ENCODE measurements at regions not wholly inside any gene's neighbourhood (a gene's known extent, or its start where the extent isn't known, plus 50 kb on each side); places are given as distances from the start of the nearest gene placed in this dataset.

- no peaks in the 10 kb centered on the region for H3K36me3 Mint-ChIP-seq
- no peak for DNase-seq
- no peak overlapping the region for H3K27ac Mint-ChIP-seq
- H3K4me3 Mint-ChIP-seq, result no peak overlapping the region
- H3K4me1 Mint-ChIP-seq, result no peaks in the 10 kb centered on the region
- H3K9me3 Mint-ChIP-seq, result peaks cover 8% of the 10 kb centered on the region
- peaks cover 12% of the 10 kb centered on the region for H3K27me3 Mint-ChIP-seq
Measured at GRCh38 chr20:61015602-61016001, 236.5 kb upstream of the CDH4 start.

- Mint-ChIP-seq H3K27ac (no peak overlapping the region), H3K9me3 (peaks cover 8% of the 10 kb centered on the region), H3K4me3 (no peak overlapping the region), H3K4me1 (no peaks in the 10 kb centered on the region), H3K27me3 (peaks cover 12% of the 10 kb centered on the region), H3K36me3 (no peaks in the 10 kb centered on the region)
- no peak for DNase-seq
Measured at GRCh38 chr20:61019322-61019721, 232.7 kb upstream of the CDH4 start.

- H3K27me3 Mint-ChIP-seq, result no peaks in the 10 kb centered on the region
- no peak overlapping the region for H3K27ac Mint-ChIP-seq
- no peaks in the 10 kb centered on the region for H3K36me3 Mint-ChIP-seq
- H3K4me1 Mint-ChIP-seq, result no peaks in the 10 kb centered on the region
- H3K4me3 Mint-ChIP-seq, result no peak overlapping the region
- DNase-seq, result no peak
- H3K9me3 Mint-ChIP-seq, result peaks cover 9% of the 10 kb centered on the region
Measured at GRCh38 chr20:61023612-61024011, 228.4 kb upstream of the CDH4 start.

GRCh38 chr20:61024390-61024789 lies 227.7 kb upstream of the CDH4 start:
- H3K36me3 Mint-ChIP-seq, result no peaks in the 10 kb centered on the region
- H3K4me1 Mint-ChIP-seq, result no peaks in the 10 kb centered on the region
- peaks cover 5% of the 10 kb centered on the region for H3K9me3 Mint-ChIP-seq
- H3K27me3 Mint-ChIP-seq, result no peaks in the 10 kb centered on the region
- H3K4me3 Mint-ChIP-seq, result no peak overlapping the region
- H3K27ac Mint-ChIP-seq, result no peak overlapping the region
- DNase-seq, result no peak

GRCh38 chr20:61025536-61025935 lies 226.5 kb upstream of the CDH4 start:
- Mint-ChIP-seq H3K9me3 (peaks cover 5% of the 10 kb centered on the region), H3K36me3 (no peaks in the 10 kb centered on the region), H3K27me3 (peaks cover 4% of the 10 kb centered on the region), H3K4me3 (no peak overlapping the region), H3K27ac (no peak overlapping the region), H3K4me1 (no peaks in the 10 kb centered on the region)
- no peak for DNase-seq

- no peak for DNase-seq
- H3K4me3 Mint-ChIP-seq, result no peak overlapping the region
- H3K36me3 Mint-ChIP-seq, result no peaks in the 10 kb centered on the region
- H3K4me1 Mint-ChIP-seq, result no peaks in the 10 kb centered on the region
- peaks cover 4% of the 10 kb centered on the region for H3K27me3 Mint-ChIP-seq
- H3K9me3 Mint-ChIP-seq, result peaks cover 5% of the 10 kb centered on the region
- H3K27ac Mint-ChIP-seq, result no peak overlapping the region
Measured at GRCh38 chr20:61026173-61026572, 225.9 kb upstream of the CDH4 start.

GRCh38 chr20:61026731-61027130 lies 225.3 kb upstream of the CDH4 start:
- no peak for DNase-seq
- no peak overlapping the region for H3K4me3 Mint-ChIP-seq
- H3K27ac Mint-ChIP-seq, result no peak overlapping the region
- H3K27me3 Mint-ChIP-seq, result peaks cover 4% of the 10 kb centered on the region
- H3K9me3 Mint-ChIP-seq, result peaks cover 5% of the 10 kb centered on the region
- no peaks in the 10 kb centered on the region for H3K36me3 Mint-ChIP-seq
- H3K4me1 Mint-ChIP-seq, result no peaks in the 10 kb centered on the region

- Mint-ChIP-seq H3K4me1 (no peaks in the 10 kb centered on the region), H3K27me3 (peaks cover 4% of the 10 kb centered on the region), H3K4me3 (no peak overlapping the region), H3K9me3 (peaks cover 5% of the 10 kb centered on the region), H3K36me3 (no peaks in the 10 kb centered on the region), H3K27ac (no peak overlapping the region)
- no peak for DNase-seq
Measured at GRCh38 chr20:61027218-61027617, 224.8 kb upstream of the CDH4 start.

- DNase-seq, result no peak
- Mint-ChIP-seq H3K9me3 (peaks cover 5% of the 10 kb centered on the region), H3K27me3 (peaks cover 4% of the 10 kb centered on the region), H3K4me3 (no peak overlapping the region), H3K36me3 (no peaks in the 10 kb centered on the region), H3K27ac (no peak overlapping the region), H3K4me1 (no peaks in the 10 kb centered on the region)
Measured at GRCh38 chr20:61030130-61030529, 221.9 kb upstream of the CDH4 start.

- no peak overlapping the region for H3K27ac Mint-ChIP-seq
- H3K4me1 Mint-ChIP-seq, result no peaks in the 10 kb centered on the region
- peaks cover 5% of the 10 kb centered on the region for H3K9me3 Mint-ChIP-seq
- DNase-seq, result no peak
- H3K4me3 Mint-ChIP-seq, result no peak overlapping the region
- H3K27me3 Mint-ChIP-seq, result peaks cover 4% of the 10 kb centered on the region
- H3K36me3 Mint-ChIP-seq, result no peaks in the 10 kb centered on the region
Measured at GRCh38 chr20:61031101-61031830, 220.8 kb upstream of the CDH4 start.

GRCh38 chr20:61037498-61037897 lies 214.6 kb upstream of the CDH4 start:
- no peak for DNase-seq
- Mint-ChIP-seq H3K27ac (no peak overlapping the region), H3K4me1 (no peaks in the 10 kb centered on the region), H3K9me3 (no peaks in the 10 kb centered on the region), H3K36me3 (no peaks in the 10 kb centered on the region), H3K27me3 (no peaks in the 10 kb centered on the region), H3K4me3 (no peak overlapping the region)

- Mint-ChIP-seq H3K4me1 (no peaks in the 10 kb centered on the region), H3K27me3 (no peaks in the 10 kb centered on the region), H3K4me3 (no peak overlapping the region), H3K9me3 (no peaks in the 10 kb centered on the region), H3K36me3 (no peaks in the 10 kb centered on the region), H3K27ac (no peak overlapping the region)
- DNase-seq, result no peak
Measured at GRCh38 chr20:61041481-61041880, 210.6 kb upstream of the CDH4 start.

GRCh38 chr20:61042506-61043385 lies 209.3 kb upstream of the CDH4 start:
- DNase-seq, result no peak
- Mint-ChIP-seq H3K27ac (no peak overlapping the region), H3K4me3 (no peak overlapping the region), H3K9me3 (no peaks in the 10 kb centered on the region), H3K4me1 (no peaks in the 10 kb centered on the region), H3K36me3 (no peaks in the 10 kb centered on the region), H3K27me3 (no peaks in the 10 kb centered on the region)

GRCh38 chr20:61043681-61044080 lies 208.4 kb upstream of the CDH4 start:
- Mint-ChIP-seq H3K36me3 (no peaks in the 10 kb centered on the region), H3K27ac (no peak overlapping the region)

GRCh38 chr20:61044499-61044898 lies 207.6 kb upstream of the CDH4 start:
- DNase-seq, result no peak
- Mint-ChIP-seq H3K36me3 (no peaks in the 10 kb centered on the region), H3K27ac (no peak overlapping the region), H3K27me3 (no peaks in the 10 kb centered on the region), H3K9me3 (no peaks in the 10 kb centered on the region), H3K4me1 (no peaks in the 10 kb centered on the region), H3K4me3 (no peak overlapping the region)

More at GRCh38 chr20:61043681-61044080, 208.4 kb upstream of the CDH4 start:
- DNase-seq, result no peak
- no peaks in the 10 kb centered on the region for H3K4me1 Mint-ChIP-seq
- H3K4me3 Mint-ChIP-seq, result no peak overlapping the region
- H3K9me3 Mint-ChIP-seq, result no peaks in the 10 kb centered on the region
- no peaks in the 10 kb centered on the region for H3K27me3 Mint-ChIP-seq

GRCh38 chr20:61045091-61045490 lies 207.0 kb upstream of the CDH4 start:
- Mint-ChIP-seq H3K36me3 (no peaks in the 10 kb centered on the region), H3K27me3 (no peaks in the 10 kb centered on the region), H3K4me3 (no peak overlapping the region), H3K27ac (no peak overlapping the region), H3K9me3 (no peaks in the 10 kb centered on the region), H3K4me1 (no peaks in the 10 kb centered on the region)
- no peak for DNase-seq

Measured in activated naive CD8-positive, alpha-beta T cell treated with anti-CD3 and anti-CD28 coated beads for 36 hours (primary cell).